Right cardiac atrium (tissue), 5 donors: ENCODE measurements at regions not wholly inside any gene's neighbourhood (a gene's known extent, or its start where the extent isn't known, plus 50 kb on each side); places are given as distances from the start of the nearest gene placed in this dataset.

Source experiments
- ATAC-seq, 2 donors: fragments of 200-7000 bp; cut with Tn5 transposase; one replicate each; pipeline versions ENCODE4 v1.8.0 to v1.9.1; 2020; ENCODE audit warnings: moderate library complexity in 2 of 2, mild to moderate bottlenecking in 1 of 2
- DNase-seq, 3 donors: peaks; one replicate each; pipeline ENCODE4 v3.0.0-alpha.2; 2020
- H3K27ac ChIP-seq: one replicate; pipeline ENCODE4 v1.5.1; 2013; ENCODE audit warnings: mild to moderate bottlenecking, low read length, control low read depth, moderate library complexity
- H3K27me3 ChIP-seq: one replicate; pipeline ENCODE4 v1.6.1; 2013; ENCODE audit not compliant: control insufficient read depth, insufficient read depth
- H3K4me1 ChIP-seq: one replicate; pipeline ENCODE4 v1.6.1; 2013; ENCODE audit warnings: low read length; ENCODE audit not compliant: control insufficient read depth, insufficient read depth
- H3K4me3 ChIP-seq: one replicate; pipeline ENCODE4 v1.5.1; 2013; ENCODE audit warnings: low read length, control low read depth
- H3K9me3 ChIP-seq: one replicate; pipeline ENCODE4 v1.6.1; 2013; ENCODE audit warnings: low read length; ENCODE audit not compliant: control insufficient read depth
- WGBS: extraction: QIAGEN DNeasy Blood & Tissue Kit; methylation state at CpG from one replicate; pipeline ENCODE4 v1.1.7; 2013; 5-methylcytosine and 5-hydroxymethylcytosine counted together
- intact Hi-C, 4 donors: fragments of 100-400 bp; cut with DNase I; formaldehyde crosslinking; loops; one replicate each; pipeline versions ENCODE4 v1.11.0 to v1.14.0; 2022 to 2023
- donor health status: healthy with polysubstance abuse.
- donor health status: DM: no; HTN: yes; CAD: no.
- donor health status: DM: no; HTN: no; CAD: no.
- donor health status: DM: no; HTN: yes; CAD: no; lungs with severe emphysema.
- donor health status: DM: yes; HTN: yes; CAD: no.

- ATAC-seq (no peak), DNase-seq (no peak)
- 63% methylated on average over 2 of the region's 2 CpGs for WGBS
- intact Hi-C loops = no loop called here
- no peaks in the 10 kb centered on the region for H3K27me3 ChIP-seq
- no peak overlapping the region for H3K4me3 ChIP-seq
- H3K9me3 ChIP-seq = no peaks in the 10 kb centered on the region
- H3K27ac ChIP-seq = no peak overlapping the region
- H3K4me1 ChIP-seq = no peaks in the 10 kb centered on the region
Observed at GRCh38 chr13:89812856-89813255, 1534.6 kb upstream of the MIR17HG start.

- Histone ChIP-seq H3K9me3 (no peaks in the 10 kb centered on the region), H3K27me3 (no peaks in the 10 kb centered on the region), H3K27ac (no peak overlapping the region), H3K4me1 (no peaks in the 10 kb centered on the region), H3K4me3 (no peak overlapping the region)
- intact Hi-C loops = no loop called here
- ATAC-seq (no peak), DNase-seq (no peak)
Observed at GRCh38 chr13:89816404-89816803, 1531.1 kb upstream of the MIR17HG start.

GRCh38 chr13:89822467-89822866 lies 1525.0 kb upstream of the MIR17HG start:
- no peak overlapping the region for H3K4me3 ChIP-seq
- H3K9me3 ChIP-seq = no peaks in the 10 kb centered on the region
- H3K4me1 ChIP-seq = no peaks in the 10 kb centered on the region
- 49% methylated on average over 4 of the region's 4 CpGs for WGBS
- no peak overlapping the region for H3K27ac ChIP-seq
- ATAC-seq (no peak), DNase-seq (no peak)
- intact Hi-C loops = no loop called here
- H3K27me3 ChIP-seq = no peaks in the 10 kb centered on the region

GRCh38 chr13:89827552-89827951 lies 1519.9 kb upstream of the MIR17HG start:
- H3K4me1 ChIP-seq = no peaks in the 10 kb centered on the region
- no peaks in the 10 kb centered on the region for H3K27me3 ChIP-seq
- WGBS = 68% methylated on average over 4 of the region's 4 CpGs
- no peak overlapping the region for H3K4me3 ChIP-seq
- intact Hi-C loops = no loop called here
- DNase-seq (no peak), ATAC-seq (no peak)
- H3K9me3 ChIP-seq = no peaks in the 10 kb centered on the region
- no peak overlapping the region for H3K27ac ChIP-seq

- ATAC-seq = no peak
- no peaks in the 10 kb centered on the region for H3K9me3 ChIP-seq
- H3K4me1 ChIP-seq = no peaks in the 10 kb centered on the region
- H3K4me3 ChIP-seq = no peak overlapping the region
- intact Hi-C loops = no loop called here
- DNase-seq = no peak
- WGBS = 82% methylated on average over 3 of the region's 3 CpGs
- H3K27ac ChIP-seq = no peak overlapping the region
- H3K27me3 ChIP-seq = no peaks in the 10 kb centered on the region
Observed at GRCh38 chr13:89828506-89828905, 1519.0 kb upstream of the MIR17HG start.

GRCh38 chr13:89831157-89831556 lies 1516.3 kb upstream of the MIR17HG start:
- Histone ChIP-seq H3K4me1 (no peaks in the 10 kb centered on the region), H3K27ac (no peak overlapping the region), H3K9me3 (no peaks in the 10 kb centered on the region), H3K27me3 (no peaks in the 10 kb centered on the region), H3K4me3 (no peak overlapping the region)
- WGBS = 75% methylated on average over 3 of the region's 3 CpGs
- DNase-seq (no peak), ATAC-seq (no peak)
- intact Hi-C loops = no loop called here

GRCh38 chr13:89832827-89833226 lies 1514.7 kb upstream of the MIR17HG start:
- intact Hi-C loops = no loop called here
- Histone ChIP-seq H3K4me1 (no peaks in the 10 kb centered on the region), H3K27me3 (no peaks in the 10 kb centered on the region), H3K4me3 (no peak overlapping the region), H3K9me3 (no peaks in the 10 kb centered on the region), H3K27ac (no peak overlapping the region)
- no peak for DNase-seq
- ATAC-seq = no peak
- 45% methylated on average over 2 of the region's 2 CpGs for WGBS

GRCh38 chr13:89843621-89844020 lies 1503.9 kb upstream of the MIR17HG start:
- H3K27me3 ChIP-seq = no peaks in the 10 kb centered on the region
- no peaks in the 10 kb centered on the region for H3K9me3 ChIP-seq
- ATAC-seq (no peak), DNase-seq (no peak)
- no peak overlapping the region for H3K4me3 ChIP-seq
- no peak overlapping the region for H3K27ac ChIP-seq
- H3K4me1 ChIP-seq = no peaks in the 10 kb centered on the region
- intact Hi-C loops = no loop called here
- WGBS = 83% methylated on average over 1 of the region's 1 CpG

- H3K4me3 ChIP-seq = no peak overlapping the region
- WGBS = 43% methylated on average over 3 of the region's 3 CpGs
- no peak for ATAC-seq
Observed at GRCh38 chr13:89845874-89846273, 1501.6 kb upstream of the MIR17HG start.

GRCh38 chr13:89846926-89847585 lies 1500.4 kb upstream of the MIR17HG start:
- WGBS = 74% methylated on average over 4 of the region's 4 CpGs
- Histone ChIP-seq H3K9me3 (no peaks in the 10 kb centered on the region), H3K4me3 (no peak overlapping the region), H3K27me3 (no peaks in the 10 kb centered on the region), H3K27ac (no peak overlapping the region), H3K4me1 (no peaks in the 10 kb centered on the region)
- intact Hi-C loops = no loop called here
- ATAC-seq (no peak), DNase-seq (no peak)

More at GRCh38 chr13:89845874-89846273, 1501.6 kb upstream of the MIR17HG start:
- H3K27ac ChIP-seq = no peak overlapping the region
- H3K27me3 ChIP-seq = no peaks in the 10 kb centered on the region
- H3K4me1 ChIP-seq = no peaks in the 10 kb centered on the region
- intact Hi-C loops = no loop called here
- no peaks in the 10 kb centered on the region for H3K9me3 ChIP-seq
- no peak for DNase-seq

GRCh38 chr13:89852570-89852969 lies 1494.9 kb upstream of the MIR17HG start:
- intact Hi-C loops = no loop called here
- ATAC-seq (no peak), DNase-seq (peak in 1 of 3 donors; percentile 2)
- Histone ChIP-seq H3K4me3 (no peak overlapping the region), H3K27me3 (no peaks in the 10 kb centered on the region), H3K27ac (no peak overlapping the region), H3K4me1 (no peaks in the 10 kb centered on the region), H3K9me3 (no peaks in the 10 kb centered on the region)

- H3K4me1 ChIP-seq = no peaks in the 10 kb centered on the region
- DNase-seq (no peak), ATAC-seq (no peak)
- H3K4me3 ChIP-seq = no peak overlapping the region
- intact Hi-C loops = no loop called here
- no peak overlapping the region for H3K27ac ChIP-seq
- no peaks in the 10 kb centered on the region for H3K27me3 ChIP-seq
- WGBS = 66% methylated on average over 4 of the region's 4 CpGs
- H3K9me3 ChIP-seq = no peaks in the 10 kb centered on the region
Observed at GRCh38 chr13:89856512-89856911, 1491.0 kb upstream of the MIR17HG start.
